IMR-90 (cell line): ENCODE measurements at regions not wholly inside any gene's neighbourhood (a gene's known extent, or its start where the extent isn't known, plus 50 kb on each side); places are given as distances from the start of the nearest gene placed in this dataset.

Experiments used
- ATAC-seq: fragments of 200-7000 bp; cut with Tn5 transposase; 2 replicates; pipeline ENCODE4 v1.9.1; 2020; ENCODE audit warnings: low read depth, mild to moderate bottlenecking, moderate library complexity
- BruUV-seq: library from RNA; stranded (reverse); fragments of 400-500 nt; replicated peaks from 2 replicates; lab custom pipeline; 2021; lab: Mats Ljungman, UMichigan
- CTCF ChIA-PET: fragments of 300-600 bp; formaldehyde crosslinking; extraction: SDS; loops from one replicate; lab custom pipeline; 2021; ENCODE audit warnings: antibody characterized with exemption; lab: Yijun Ruan, JAX
- POLR2A ChIA-PET: fragments of 300-600 bp; sonication (Branson Sonifier 250); formaldehyde crosslinking; loops from one replicate; lab custom pipeline; 2022; ENCODE audit warnings: antibody characterized with exemption; ENCODE audit not compliant: unreplicated experiment; lab: Charles Lee
- DNase-seq: peaks from one replicate; pipeline ENCODE4 v3.0.0; 2013
- H2AFZ ChIP-seq: replicated peaks from 2 replicates; pipeline ENCODE3; 2013; ENCODE audit warnings: low read length, mild to moderate bottlenecking; ENCODE audit not compliant: poor library complexity
- H2AK5ac ChIP-seq: 2 replicates; pipeline ENCODE4 v1.6.1; 2013; ENCODE audit warnings: low read depth, low read length, inconsistent platforms
- H2AK9ac ChIP-seq: replicated peaks from 2 replicates; pipeline ENCODE3; 2013; ENCODE audit warnings: mild to moderate bottlenecking, low read depth, low read length, moderate library complexity; ENCODE audit not compliant: poor library complexity
- H2BK120ac ChIP-seq: 2 replicates; pipeline ENCODE4 v1.6.1; 2013; ENCODE audit warnings: low read depth, low read length, inconsistent platforms
- H2BK15ac ChIP-seq: 3 replicates; pipeline ENCODE4 v1.6.1; 2013; ENCODE audit warnings: low read depth, low read length, inconsistent platforms
- H2BK20ac ChIP-seq: 2 replicates; pipeline ENCODE4 v1.6.1; 2013; ENCODE audit warnings: low read depth, mild to moderate bottlenecking, inconsistent platforms, low read length, moderate library complexity
- H2BK5ac ChIP-seq: 2 replicates; pipeline ENCODE4 v1.6.1; 2013; ENCODE audit warnings: mild to moderate bottlenecking, low read depth, low read length, inconsistent platforms; ENCODE audit not compliant: poor library complexity, severe bottlenecking
- H3K14ac ChIP-seq: replicated peaks from 2 replicates; pipeline ENCODE4 v1.6.1; 2013; ENCODE audit warnings: low read depth, low read length, inconsistent platforms
- H3K18ac ChIP-seq: 2 replicates; pipeline ENCODE4 v1.6.1; 2013; ENCODE audit warnings: low read depth, low read length, control low read depth
- H3K23ac ChIP-seq: 2 replicates; pipeline ENCODE4 v1.6.1; 2013; ENCODE audit warnings: low read depth, low read length, inconsistent platforms
- H3K27ac ChIP-seq: 2 replicates; pipeline ENCODE4 v1.5.1; 2013; ENCODE audit warnings: mild to moderate bottlenecking, control low read depth, low read length; ENCODE audit not compliant: insufficient read depth
- H3K27me3 ChIP-seq: 2 replicates; pipeline ENCODE4 v1.6.1; 2013; ENCODE audit warnings: low read length; ENCODE audit not compliant: control insufficient read depth, insufficient read depth
- H3K36me3 ChIP-seq: 2 replicates; pipeline ENCODE4 v1.6.1; 2013; ENCODE audit warnings: low read length, mixed read lengths; ENCODE audit not compliant: control insufficient read depth, insufficient read depth
- H3K4ac ChIP-seq: 2 replicates; pipeline ENCODE4 v1.6.1; 2013; ENCODE audit warnings: low read depth, low read length, inconsistent platforms
- H3K4me1 ChIP-seq: 2 replicates; pipeline ENCODE4 v1.6.1; 2013; ENCODE audit warnings: low read length, mixed read lengths; ENCODE audit not compliant: control insufficient read depth, insufficient read depth
- H3K4me2 ChIP-seq: 2 replicates; pipeline ENCODE4 v1.6.1; 2013; ENCODE audit warnings: low read depth, mild to moderate bottlenecking, control low read depth, low read length, moderate library complexity
- H3K4me3 ChIP-seq: 2 replicates; pipeline ENCODE4 v1.5.1; 2013; ENCODE audit warnings: low read depth, mild to moderate bottlenecking, control low read depth, low read length, moderate library complexity; ENCODE audit not compliant: insufficient read depth
- H3K56ac ChIP-seq: 2 replicates; pipeline ENCODE4 v1.6.1; 2013; ENCODE audit warnings: low read length, inconsistent platforms; ENCODE audit not compliant: insufficient read depth; ENCODE audit errors: extremely low read depth
- H3K79me1 ChIP-seq, 2 experiments: 2 replicates each; pipeline ENCODE4 v1.6.1; 2013; ENCODE audit warnings: low read length in 2 of 2, inconsistent platforms in 1 of 2, low read depth in 1 of 2
- H3K9ac ChIP-seq: 2 replicates; pipeline ENCODE4 v1.6.1; 2013; ENCODE audit warnings: low read depth, low read length, control low read depth
- H3K9me1 ChIP-seq: 2 replicates; pipeline ENCODE4 v1.6.1; 2013; ENCODE audit warnings: low read length, inconsistent platforms; ENCODE audit not compliant: insufficient read depth
- H3K9me3 ChIP-seq: 2 replicates; pipeline ENCODE4 v1.6.1; 2013; ENCODE audit warnings: low read length; ENCODE audit not compliant: control insufficient read depth, insufficient read depth
- H4K20me1 ChIP-seq: 2 replicates; pipeline ENCODE4 v1.6.1; 2013; ENCODE audit warnings: low read length, inconsistent platforms; ENCODE audit not compliant: insufficient read depth
- H4K5ac ChIP-seq: 2 replicates; pipeline ENCODE4 v1.6.1; 2013; ENCODE audit warnings: mild to moderate bottlenecking, low read depth, low read length, control low read depth
- H4K8ac ChIP-seq, 2 experiments: 2 replicates each; pipeline ENCODE4 v1.6.1; 2013; ENCODE audit warnings: low read depth in 2 of 2, low read length in 2 of 2, control low read depth in 1 of 2, inconsistent platforms in 1 of 2
- H4K91ac ChIP-seq: 2 replicates; pipeline ENCODE4 v1.6.1; 2013; ENCODE audit warnings: low read depth, low read length, inconsistent platforms; ENCODE audit not compliant: insufficient read depth
- BHLHE40 ChIP-seq: fragments of 150-350 bp; IDR thresholded peaks from 2 replicates; pipeline ENCODE4 v1.6.1; 2016; ENCODE audit warnings: mild to moderate bottlenecking, low read depth, low read length
- CEBPB ChIP-seq: IDR thresholded peaks from 2 replicates; pipeline ENCODE4 v1.6.1; 2012; ENCODE audit warnings: low read depth, low read length, improper control_type of control experiment
- CHD1 ChIP-seq: IDR thresholded peaks from 2 replicates; pipeline ENCODE4 v1.6.1; 2012; ENCODE audit warnings: low read depth, low read length, improper control_type of control experiment
- CTCF ChIP-seq: conservative IDR thresholded peaks from 2 replicates; pipeline ENCODE4 v1.5.1; 2012; ENCODE audit warnings: mild to moderate bottlenecking, low read depth, low read length, improper control_type of control experiment
- ELK1 ChIP-seq: fragments of 150-350 bp; IDR thresholded peaks from 2 replicates; pipeline ENCODE4 v1.6.1; 2016; ENCODE audit warnings: low read depth, mild to moderate bottlenecking, low read length, moderate library complexity, borderline replicate concordance
- MAFK ChIP-seq: IDR thresholded peaks from 2 replicates; pipeline ENCODE4 v1.6.1; 2012; ENCODE audit warnings: low read depth, low read length, improper control_type of control experiment
- MXI1 ChIP-seq: IDR thresholded peaks from 2 replicates; pipeline ENCODE4 v1.6.1; 2012; ENCODE audit warnings: low read depth, mild to moderate bottlenecking, low read length, moderate library complexity, borderline replicate concordance
- NFE2L2 ChIP-seq: fragments of 150-350 bp; IDR thresholded peaks from 2 replicates; pipeline ENCODE4 v1.6.1; 2016; ENCODE audit warnings: low read depth, mild to moderate bottlenecking, low read length
- RAD21 ChIP-seq: IDR thresholded peaks from 2 replicates; pipeline ENCODE4 v1.6.1; 2012; ENCODE audit warnings: low read length, improper control_type of control experiment
- RCOR1 ChIP-seq: IDR thresholded peaks from 2 replicates; pipeline ENCODE4 v1.6.1; 2012; ENCODE audit warnings: mild to moderate bottlenecking, low read length, improper control_type of control experiment; ENCODE audit not compliant: insufficient replicate concordance
- RFX5 ChIP-seq: IDR thresholded peaks from 2 replicates; pipeline ENCODE4 v1.8.0; 2012; ENCODE audit warnings: low read depth, mild to moderate bottlenecking, low read length, moderate library complexity
- SMC3 ChIP-seq: fragments of 150-350 bp; IDR thresholded peaks from 2 replicates; pipeline ENCODE4 v1.6.1; 2016; ENCODE audit warnings: low read depth, mild to moderate bottlenecking, antibody characterized with exemption, low read length, moderate library complexity
- WGBS, 2 experiments: methylation state at CpG; one replicate each; pipeline versions ENCODE4 v1.1.5 to v1.1.7; 2013; ENCODE audit warnings: missing lambda C conversion rate in 2 of 2; ENCODE audit not compliant: insufficient read length in 1 of 2; ENCODE audit errors: extremely low coverage in 2 of 2; 5-methylcytosine and 5-hydroxymethylcytosine counted together
- dilution Hi-C: fragments of 300-500 bp; cut with HindIII; formaldehyde crosslinking; loops from one replicate; pipeline ENCODE4 v1.14.3; 2018; ENCODE audit warnings: low sequenced_read_pairs; ENCODE audit not compliant: unreplicated experiment
- in situ Hi-C: fragments of 300-500 bp; cut with MboI; formaldehyde crosslinking; loops from 3 replicates; pipeline ENCODE4 v1.14.3; 2019; ENCODE audit warnings: low sequenced_read_pairs, inconsistent platforms, mixed read lengths
- intact Hi-C: fragments of 100-400 bp; cut with micrococcal nuclease; formaldehyde crosslinking; loops from 2 replicates; pipeline ENCODE4 v1.10.0; 2022

- no peak overlapping the region for H4K8ac ChIP-seq
- in situ Hi-C loops (no loop called here), intact Hi-C loops (no loop called here), dilution Hi-C loops (no loop called here)
- H2BK15ac ChIP-seq = no peak overlapping the region
- no peak for DNase-seq
- no peak overlapping the region for H3K4me3 ChIP-seq
- H2AK9ac ChIP-seq = peak overlapping the region; percentile 22
- POLR2A ChIA-PET = no interaction called here
- no peak overlapping the region for H3K18ac ChIP-seq
- H4K91ac ChIP-seq = no peak overlapping the region
- BruUV-seq = no TSS peak
- H3K14ac ChIP-seq = no peak overlapping the region
- H2BK120ac ChIP-seq = no peak overlapping the region
- H3K27ac ChIP-seq = no peak overlapping the region
- H3K79me1 ChIP-seq = no peaks in the 10 kb centered on the region
- H3K4ac ChIP-seq = no peak overlapping the region
- H3K9me1 ChIP-seq = no peaks in the 10 kb centered on the region
- WGBS, 2 experiments = 50% methylated on average over 1 of the region's 4 CpGs; no CpG with 5 or more reads in 1 of the 2 experiments
- no peak overlapping the region for H4K5ac ChIP-seq
- ATAC-seq = no peak
- H2AK5ac ChIP-seq = no peak overlapping the region
- H3K4me2 ChIP-seq = no peak overlapping the region
- H3K9ac ChIP-seq = no peak overlapping the region
- H3K23ac ChIP-seq = no peak overlapping the region
- no peak overlapping the region for H2AFZ ChIP-seq
- 0 out of 2 replicates have a peak, but pooled peaks cover 2% of the 10 kb centered on the region for H3K4me1 ChIP-seq
- no peak overlapping the region for H2BK5ac ChIP-seq
- H3K9me3 ChIP-seq = no peaks in the 10 kb centered on the region
- no peaks in the 10 kb centered on the region for H3K27me3 ChIP-seq
- no peak for TF ChIP-seq RCOR1
- no peak for TF ChIP-seq RFX5
- no peak for TF ChIP-seq ELK1
- TF ChIP-seq MAFK = no peak
- no peak for TF ChIP-seq MXI1
- TF ChIP-seq RAD21 = no peak
- no peak for TF ChIP-seq CTCF
- TF ChIP-seq SMC3 = no peak
- TF ChIP-seq NFE2L2 = no peak
- no peak for TF ChIP-seq CHD1
- no peak for TF ChIP-seq CEBPB
- TF ChIP-seq BHLHE40 = no peak
- no peak overlapping the region for H2BK20ac ChIP-seq
- no peaks in the 10 kb centered on the region for H3K36me3 ChIP-seq
- no peaks in the 10 kb centered on the region for H4K20me1 ChIP-seq
- CTCF ChIA-PET = no interaction called here
- H3K56ac ChIP-seq = no peak overlapping the region
Observed at GRCh38 chr3:67704322-67704721, 49.9 kb upstream of the SUCLG2 start.
